ENCODE measurements at regions not wholly inside any gene's neighbourhood (a gene's known extent, or its start where the extent isn't known, plus 50 kb on each side); places are given as distances from the start of the nearest gene placed in this dataset.

DNA sequence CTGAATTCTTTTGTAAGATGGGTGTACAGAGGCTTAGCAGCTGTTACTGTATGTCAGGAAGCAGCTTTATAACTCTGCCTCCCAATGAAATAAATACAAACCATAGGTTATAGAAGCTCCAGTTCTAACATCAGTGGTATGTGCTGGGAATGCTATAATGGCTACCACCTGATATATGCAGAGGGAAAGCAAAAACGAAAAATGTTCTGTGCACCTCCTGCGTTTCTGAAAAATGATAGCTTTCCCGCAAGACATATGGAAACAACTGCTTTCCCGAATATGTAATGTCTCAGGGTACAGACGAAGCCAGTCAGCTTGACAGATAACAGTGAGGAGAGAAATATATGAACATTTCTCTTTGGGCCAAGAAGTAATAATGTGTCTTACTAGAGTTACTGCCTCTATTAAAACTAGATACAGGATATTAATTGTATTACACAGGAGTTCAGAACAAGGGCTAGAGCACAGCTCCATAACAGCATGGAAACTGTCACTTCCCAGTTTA is 517.0 kb upstream of the NRSN1 start:
- TF ChIP-seq, protein P1, sequence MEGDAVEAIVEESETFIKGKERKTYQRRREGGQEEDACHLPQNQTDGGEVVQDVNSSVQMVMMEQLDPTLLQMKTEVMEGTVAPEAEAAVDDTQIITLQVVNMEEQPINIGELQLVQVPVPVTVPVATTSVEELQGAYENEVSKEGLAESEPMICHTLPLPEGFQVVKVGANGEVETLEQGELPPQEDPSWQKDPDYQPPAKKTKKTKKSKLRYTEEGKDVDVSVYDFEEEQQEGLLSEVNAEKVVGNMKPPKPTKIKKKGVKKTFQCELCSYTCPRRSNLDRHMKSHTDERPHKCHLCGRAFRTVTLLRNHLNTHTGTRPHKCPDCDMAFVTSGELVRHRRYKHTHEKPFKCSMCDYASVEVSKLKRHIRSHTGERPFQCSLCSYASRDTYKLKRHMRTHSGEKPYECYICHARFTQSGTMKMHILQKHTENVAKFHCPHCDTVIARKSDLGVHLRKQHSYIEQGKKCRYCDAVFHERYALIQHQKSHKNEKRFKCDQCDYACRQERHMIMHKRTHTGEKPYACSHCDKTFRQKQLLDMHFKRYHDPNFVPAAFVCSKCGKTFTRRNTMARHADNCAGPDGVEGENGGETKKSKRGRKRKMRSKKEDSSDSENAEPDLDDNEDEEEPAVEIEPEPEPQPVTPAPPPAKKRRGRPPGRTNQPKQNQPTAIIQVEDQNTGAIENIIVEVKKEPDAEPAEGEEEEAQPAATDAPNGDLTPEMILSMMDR (IDR thresholded peaks at IDR 0.05), result no peak
- TF ChIP-seq POLR2A (IDR thresholded peaks at IDR 0.05), result no peak
- no peak for TF ChIP-seq EP300 (IDR thresholded peaks at IDR 0.05; ENCODE audit: low read depth)
- TF ChIP-seq POLR2AphosphoS5 (IDR thresholded peaks at IDR 0.05), result no peak

Measured in transverse colon (tissue), 4 donors.